ENCODE measurements at regions not wholly inside any gene's neighbourhood (a gene's known extent, or its start where the extent isn't known, plus 50 kb on each side); places are given as distances from the start of the nearest gene placed in this dataset.

GRCh38 chr5:138649775-138650174 is 74.6 kb upstream of the HSPA9 start:
- H3K36me3 ChIP-seq (ENCODE audit: insufficient read depth, low read length): no peaks in the 10 kb centered on the region
- H3K4me2 ChIP-seq (ENCODE audit: low read length): no peak overlapping the region
- no peaks in the 10 kb centered on the region for H3K79me2 ChIP-seq (replicated peaks; ENCODE audit: insufficient read depth, low read length)
- H3F3A ChIP-seq (ENCODE audit: insufficient read depth, low read length, poor library complexity, severe bottlenecking): peaks cover 4% of the 10 kb centered on the region
- H3K27ac ChIP-seq (ENCODE audit: low read length): peak overlapping the region; percentile 36
- H2AFZ ChIP-seq (ENCODE audit: low read depth, low read length): no peak overlapping the region
- H3K9me3 ChIP-seq (ENCODE audit: low read length): no peaks in the 10 kb centered on the region
- H3K27me3 ChIP-seq (ENCODE audit: insufficient read depth, low read depth, low read length): no peaks in the 10 kb centered on the region
- no peaks in the 10 kb centered on the region for H3K9me2 ChIP-seq (ENCODE audit: insufficient read depth, low read length)
- H4K20me1 ChIP-seq (ENCODE audit: insufficient read depth): no peaks in the 10 kb centered on the region
- peak overlapping the region; percentile 22 for H3K9ac ChIP-seq (ENCODE audit: low read length)
- peak; percentile 19 for TF ChIP-seq TAF1 (IDR thresholded peaks at IDR 0.05; ENCODE audit: low read depth)
- TF ChIP-seq RAD21 (conservative IDR thresholded peaks at IDR 0.05): no peak
- no peak overlapping the region for H3K4me3 ChIP-seq (ENCODE audit: low read length)

GRCh38 chr5:138649316-138649720 is 74.1 kb upstream of the HSPA9 start:
- Histone ChIP-seq H3K79me2 (replicated peaks; ENCODE audit: insufficient read depth, low read length) (no peaks in the 10 kb centered on the region), H3K27ac (ENCODE audit: low read length) (peak overlapping the region; percentile 36), H3K4me2 (ENCODE audit: low read length) (no peak overlapping the region), H2AFZ (ENCODE audit: low read depth, low read length) (no peak overlapping the region), H4K20me1 (ENCODE audit: insufficient read depth) (no peaks in the 10 kb centered on the region), H3K9me3 (ENCODE audit: low read length) (no peaks in the 10 kb centered on the region), H3F3A (ENCODE audit: insufficient read depth, low read length, poor library complexity, severe bottlenecking) (peaks cover 4% of the 10 kb centered on the region), H3K9ac (ENCODE audit: low read length) (no peak overlapping the region), H3K9me2 (ENCODE audit: insufficient read depth, low read length) (no peaks in the 10 kb centered on the region), H3K27me3 (ENCODE audit: insufficient read depth, low read depth, low read length) (no peaks in the 10 kb centered on the region), H3K36me3 (ENCODE audit: insufficient read depth, low read length) (no peaks in the 10 kb centered on the region), H3K4me3 (ENCODE audit: low read length) (no peak overlapping the region)
- no peak for TF ChIP-seq EZH2 (IDR thresholded peaks at IDR 0.05; ENCODE audit: borderline replicate concordance, insufficient read depth, low read length, poor library complexity, severe bottlenecking)
- no peak for TF ChIP-seq TAF1 (IDR thresholded peaks at IDR 0.05; ENCODE audit: low read depth)
- no peak for TF ChIP-seq CTCF (IDR thresholded peaks at IDR 0.05; ENCODE audit: poor library complexity, severe bottlenecking)
- no peak for TF ChIP-seq POLR2AphosphoS5 (IDR thresholded peaks at IDR 0.05)
- no peak for TF ChIP-seq SMC3 (conservative IDR thresholded peaks at IDR 0.05; ENCODE audit: poor library complexity)
- TF ChIP-seq REST (IDR thresholded peaks at IDR 0.05; ENCODE audit: borderline replicate concordance): no peak
- no peak for TF ChIP-seq RAD21 (conservative IDR thresholded peaks at IDR 0.05)
- TF ChIP-seq MXI1 (conservative IDR thresholded peaks at IDR 0.05; ENCODE audit: poor library complexity, severe bottlenecking): no peak
- TF ChIP-seq EP300 (conservative IDR thresholded peaks at IDR 0.05; ENCODE audit: poor library complexity, severe bottlenecking): no peak

- Histone ChIP-seq H3K79me2 (replicated peaks; ENCODE audit: insufficient read depth, low read length) (no peaks in the 10 kb centered on the region), H3K9ac (ENCODE audit: low read length) (no peak overlapping the region), H3K27me3 (ENCODE audit: insufficient read depth, low read depth, low read length) (no peaks in the 10 kb centered on the region), H3K27ac (ENCODE audit: low read length) (peak overlapping the region; percentile 36), H3K4me2 (ENCODE audit: low read length) (no peak overlapping the region), H3F3A (ENCODE audit: insufficient read depth, low read length, poor library complexity, severe bottlenecking) (peaks cover 4% of the 10 kb centered on the region), H4K20me1 (ENCODE audit: insufficient read depth) (no peaks in the 10 kb centered on the region), H3K9me3 (ENCODE audit: low read length) (no peaks in the 10 kb centered on the region), H3K9me2 (ENCODE audit: insufficient read depth, low read length) (no peaks in the 10 kb centered on the region), H2AFZ (ENCODE audit: low read depth, low read length) (no peak overlapping the region), H3K36me3 (ENCODE audit: insufficient read depth, low read length) (no peaks in the 10 kb centered on the region), H3K4me3 (ENCODE audit: low read length) (no peak overlapping the region)
- TF ChIP-seq SMC3 (conservative IDR thresholded peaks at IDR 0.05; ENCODE audit: poor library complexity) (no peak), TAF1 (IDR thresholded peaks at IDR 0.05; ENCODE audit: low read depth) (no peak), RAD21 (conservative IDR thresholded peaks at IDR 0.05) (no peak), EZH2 (IDR thresholded peaks at IDR 0.05; ENCODE audit: borderline replicate concordance, insufficient read depth, low read length, poor library complexity, severe bottlenecking) (no peak), CTCF (IDR thresholded peaks at IDR 0.05; ENCODE audit: poor library complexity, severe bottlenecking) (no peak), MXI1 (conservative IDR thresholded peaks at IDR 0.05; ENCODE audit: poor library complexity, severe bottlenecking) (no peak), EP300 (conservative IDR thresholded peaks at IDR 0.05; ENCODE audit: poor library complexity, severe bottlenecking) (no peak), REST (IDR thresholded peaks at IDR 0.05; ENCODE audit: borderline replicate concordance) (no peak), POLR2AphosphoS5 (IDR thresholded peaks at IDR 0.05) (no peak)
Measured at GRCh38 chr5:138648841-138649240, 73.6 kb upstream of the HSPA9 start.

Measured in neural cell (in vitro differentiated cells).